GM12878 (cell line): ENCODE measurements at regions not wholly inside any gene's neighbourhood (a gene's known extent, or its start where the extent isn't known, plus 50 kb on each side); places are given as distances from the start of the nearest gene placed in this dataset.

Source experiments
- BCL3 ChIP-seq: IDR thresholded peaks from 2 replicates; pipeline ENCODE4 v1.6.1; 2011; ENCODE audit warnings: borderline replicate concordance, low read depth, mild to moderate bottlenecking, moderate library complexity, low read length; ENCODE audit not compliant: insufficient read depth, poor library complexity, severe bottlenecking
- CBFB ChIP-seq: IDR thresholded peaks from 2 replicates; pipeline ENCODE4 v1.6.1; 2016; ENCODE audit warnings: antibody characterized with exemption, low read depth
- CBX3 ChIP-seq: fragments of 200-600 bp; sonication (generic); IDR thresholded peaks from 2 replicates; pipeline ENCODE4 v1.6.1; 2016; ENCODE audit warnings: low read depth, borderline replicate concordance
- CHD2 ChIP-seq: IDR thresholded peaks from 2 replicates; pipeline ENCODE4 v1.6.1; 2011; ENCODE audit warnings: low read depth, low read length, improper control_type of control experiment, borderline replicate concordance
- CREB1 ChIP-seq: IDR thresholded peaks from 2 replicates; pipeline ENCODE4 v1.6.1; 2012; ENCODE audit warnings: low read depth, mild to moderate bottlenecking, inconsistent platforms
- GATAD2B ChIP-seq: fragments of 450-650 bp; conservative IDR thresholded peaks from 2 replicates; pipeline ENCODE4 v1.6.1; 2017; ENCODE audit warnings: low read depth, mild to moderate bottlenecking, moderate library complexity
- IRF3 ChIP-seq: fragments of 450-650 bp; IDR thresholded peaks from 2 replicates; pipeline ENCODE4 v1.6.1; 2014; ENCODE audit warnings: mild to moderate bottlenecking
- MTA3 ChIP-seq: IDR thresholded peaks from 2 replicates; pipeline ENCODE4 v1.6.1; 2012; ENCODE audit warnings: low read length, inconsistent platforms, borderline replicate concordance
- NFIC ChIP-seq: IDR thresholded peaks from 2 replicates; pipeline ENCODE4 v1.6.1; 2012; ENCODE audit warnings: low read depth, mild to moderate bottlenecking, inconsistent platforms, low read length, moderate library complexity
- NR2C2 ChIP-seq: IDR thresholded peaks from 2 replicates; pipeline ENCODE4 v1.6.1; 2011; ENCODE audit warnings: borderline replicate concordance, low read depth; ENCODE audit not compliant: control insufficient read depth, insufficient read length
- NR2F1 ChIP-seq: fragments of 450-650 bp; conservative IDR thresholded peaks from 2 replicates; pipeline ENCODE4 v1.6.1; 2017; ENCODE audit warnings: mild to moderate bottlenecking
- PAX8 ChIP-seq: fragments of 450-650 bp; IDR thresholded peaks from 2 replicates; pipeline ENCODE4 v1.6.1; 2017; ENCODE audit warnings: mild to moderate bottlenecking, moderate library complexity
- POLR2A ChIP-seq: IDR thresholded peaks from 2 replicates; pipeline ENCODE4 v1.6.1; 2011; ENCODE audit warnings: low read depth, mild to moderate bottlenecking, low read length
- RAD21 ChIP-seq: IDR thresholded peaks from 2 replicates; pipeline ENCODE4 v1.6.1; 2011; ENCODE audit warnings: mild to moderate bottlenecking, low read depth, low read length, moderate library complexity; ENCODE audit not compliant: insufficient read depth
- SRF ChIP-seq, 2 experiments: IDR thresholded peaks; 2 replicates each; pipeline ENCODE4 v1.6.1; 2011; ENCODE audit warnings: low read depth in 2 of 2, low read length in 2 of 2, mild to moderate bottlenecking in 1 of 2, moderate library complexity in 1 of 2
- STAT1 ChIP-seq: fragments of 450-650 bp; conservative IDR thresholded peaks from 2 replicates; pipeline ENCODE4 v1.6.1; 2014; ENCODE audit warnings: antibody characterized with exemption, mild to moderate bottlenecking
- SUPT20H ChIP-seq: IDR thresholded peaks from 2 replicates; pipeline ENCODE4 v1.6.1; 2011; ENCODE audit warnings: low read depth, mild to moderate bottlenecking, low read length, moderate library complexity, borderline replicate concordance; ENCODE audit not compliant: control insufficient read depth
- TARDBP ChIP-seq: IDR thresholded peaks from 2 replicates; pipeline ENCODE4 v1.6.1; 2016; ENCODE audit warnings: borderline replicate concordance
- USF2 ChIP-seq: IDR thresholded peaks from 2 replicates; pipeline ENCODE4 v1.6.1; 2011; ENCODE audit warnings: low read depth, low read length, improper control_type of control experiment, borderline replicate concordance
- ZBED1 ChIP-seq: IDR thresholded peaks from 2 replicates; pipeline ENCODE4 v1.6.1; 2016; ENCODE audit warnings: borderline replicate concordance
- ZBTB11 ChIP-seq: fragments of 450-650 bp; formaldehyde crosslinking; IDR thresholded peaks from 2 replicates; pipeline ENCODE4 v1.5.0; 2022; ENCODE audit warnings: mild to moderate bottlenecking, missing genetic modification characterization
- ZBTB33 ChIP-seq: fragments of 450-650 bp; IDR thresholded peaks from 2 replicates; pipeline ENCODE4 v1.6.1; 2017; ENCODE audit warnings: mild to moderate bottlenecking
- ZNF622 ChIP-seq: fragments of 450-650 bp; IDR thresholded peaks from 2 replicates; pipeline ENCODE4 v1.6.1; 2017; ENCODE audit warnings: mild to moderate bottlenecking, inconsistent platforms

GRCh38 chr13:22061371-22061805 is 390.5 kb downstream of the FGF9 start (continued):
- TF ChIP-seq BCL3 (peak; percentile 10), SUPT20H (no peak), USF2 (no peak), NFIC (no peak), CBFB (no peak), CBX3 (no peak), SRF (IDR thresholded peaks at IDR 0.05; ENCODE audit: low read depth in 2 of 2, low read length in 2 of 2) (no peak), PAX8 (no peak), ZBED1 (no peak; the same call in 1 of the 2 replicates), MTA3 (no peak), NR2F1 (no peak; the same call in 1 of the 2 replicates), CREB1 (peak; percentile 48; the same call in 1 of the 2 replicates), ZNF622 (no peak), POLR2A (peak; percentile 36; the same call in 1 of the 2 replicates), NR2C2 (no peak), ZBTB33 (no peak), TARDBP (no peak), IRF3 (no peak), GATAD2B (0 out of 2 replicates have a peak, but pooled peaks have one; percentile 51), STAT1 (no peak), RAD21 (peak; percentile 63), CHD2 (no peak; the same call in 1 of the 2 replicates), ZBTB11 (CRISPR knock-in tag) (no peak)
